Neural cell (in vitro differentiated cells): ENCODE measurements at regions not wholly inside any gene's neighbourhood (a gene's known extent, or its start where the extent isn't known, plus 50 kb on each side); places are given as distances from the start of the nearest gene placed in this dataset.

ENCODE experiments used
- H2AFZ ChIP-seq: fragments of 200-600, 300-800 bp; sonication (generic), shearing (Covaris generic); 2 replicates; pipeline ENCODE4 v1.6.0; 2014; ENCODE audit warnings: low read depth, mild to moderate bottlenecking, antibody characterized with exemption, low read length, moderate library complexity
- H3F3A ChIP-seq: fragments of 200-600 bp; shearing (Covaris generic); 2 replicates; pipeline ENCODE4 v1.6.1; 2016; ENCODE audit warnings: mild to moderate bottlenecking, moderate library complexity, mixed read lengths, antibody characterized with exemption, low read length; ENCODE audit not compliant: insufficient read depth, poor library complexity, severe bottlenecking
- H3K27ac ChIP-seq: fragments of 200-600, 300-800 bp; sonication (generic), shearing (Covaris generic); 2 replicates; pipeline ENCODE4 v1.5.1; 2014; ENCODE audit warnings: mild to moderate bottlenecking, low read length, moderate library complexity
- H3K27me3 ChIP-seq: fragments of 300-800, 200-600 bp; sonication (generic), shearing (Covaris generic); 2 replicates; pipeline ENCODE4 v1.6.0; 2014; ENCODE audit warnings: mild to moderate bottlenecking, low read depth, low read length, moderate library complexity; ENCODE audit not compliant: insufficient read depth
- H3K36me3 ChIP-seq: fragments of 300-800, 200-600 bp; sonication (generic), shearing (Covaris generic); 2 replicates; pipeline ENCODE4 v1.5.1; 2014; ENCODE audit warnings: mild to moderate bottlenecking, antibody characterized with exemption, low read length, moderate library complexity; ENCODE audit not compliant: insufficient read depth
- H3K4me2 ChIP-seq: fragments of 300-800, 200-600 bp; sonication (generic), shearing (Covaris generic); 2 replicates; pipeline ENCODE4 v1.6.0; 2014; ENCODE audit warnings: mild to moderate bottlenecking, low read length
- H3K4me3 ChIP-seq: fragments of 300-800, 200-600 bp; sonication (generic), shearing (Covaris generic); 2 replicates; pipeline ENCODE4 v1.5.1; 2014; ENCODE audit warnings: mild to moderate bottlenecking, low read length, moderate library complexity
- H3K79me2 ChIP-seq: fragments of 200-600 bp; shearing (Covaris generic); replicated peaks from 2 replicates; pipeline ENCODE4 v1.6.0; 2014; ENCODE audit warnings: mild to moderate bottlenecking, low read length, moderate library complexity; ENCODE audit not compliant: insufficient read depth
- H3K9ac ChIP-seq: fragments of 300-800, 200-600 bp; sonication (generic), shearing (Covaris generic); 2 replicates; pipeline ENCODE4 v1.6.1; 2016; ENCODE audit warnings: mild to moderate bottlenecking, low read length, mixed read lengths
- H3K9me2 ChIP-seq: fragments of 200-600 bp; shearing (Covaris generic); 2 replicates; pipeline ENCODE4 v1.6.1; 2016; ENCODE audit warnings: mild to moderate bottlenecking, low read length, mixed read lengths; ENCODE audit not compliant: insufficient read depth
- H3K9me3 ChIP-seq: fragments of 200-600, 300-800 bp; sonication (generic), shearing (Covaris generic); 2 replicates; pipeline ENCODE4 v1.6.1; 2016; ENCODE audit warnings: mild to moderate bottlenecking, mixed run types, low read length, moderate library complexity, mixed read lengths
- H4K20me1 ChIP-seq: fragments of 200-600 bp; shearing (Covaris generic); 2 replicates; pipeline ENCODE4 v1.6.1; 2016; ENCODE audit warnings: mild to moderate bottlenecking, mixed run types; ENCODE audit not compliant: insufficient read depth
- EP300 ChIP-seq: fragments of 450-650 bp; conservative IDR thresholded peaks from 2 replicates; pipeline ENCODE4 v1.6.1; 2014; ENCODE audit warnings: antibody characterized with exemption, mild to moderate bottlenecking, moderate library complexity; ENCODE audit not compliant: poor library complexity, severe bottlenecking
- EZH2 ChIP-seq: fragments of 200-600, 300-800 bp; shearing (Covaris generic), sonication (generic); IDR thresholded peaks from 2 replicates; pipeline ENCODE4 v1.6.1; 2014; ENCODE audit warnings: antibody characterized with exemption, low read length, borderline replicate concordance, mild to moderate bottlenecking; ENCODE audit not compliant: insufficient read depth, poor library complexity, severe bottlenecking
- MXI1 ChIP-seq: fragments of 450-650 bp; conservative IDR thresholded peaks from 2 replicates; pipeline ENCODE4 v1.6.1; 2014; ENCODE audit warnings: antibody characterized with exemption, mild to moderate bottlenecking; ENCODE audit not compliant: poor library complexity, severe bottlenecking
- POLR2AphosphoS5 ChIP-seq: IDR thresholded peaks from 2 replicates; pipeline ENCODE4 v1.6.1; 2012
- RAD21 ChIP-seq: fragments of 450-650 bp; conservative IDR thresholded peaks from 2 replicates; pipeline ENCODE4 v1.6.1; 2014; ENCODE audit warnings: antibody characterized with exemption, mild to moderate bottlenecking, moderate library complexity
- REST ChIP-seq: IDR thresholded peaks from 2 replicates; pipeline ENCODE4 v1.6.1; 2012; ENCODE audit warnings: borderline replicate concordance
- SMC3 ChIP-seq: fragments of 450-650 bp; conservative IDR thresholded peaks from 2 replicates; pipeline ENCODE4 v1.6.1; 2014; ENCODE audit warnings: antibody characterized with exemption, mild to moderate bottlenecking, moderate library complexity; ENCODE audit not compliant: poor library complexity
- TAF1 ChIP-seq: IDR thresholded peaks from 2 replicates; pipeline ENCODE4 v1.6.1; 2012; ENCODE audit warnings: low read depth
- TF ChIP-seq, protein P1 (sequence below): fragments of 450-650 bp; IDR thresholded peaks from 2 replicates; pipeline ENCODE4 v1.5.1; 2014; ENCODE audit warnings: antibody characterized with exemption, mild to moderate bottlenecking, moderate library complexity; ENCODE audit not compliant: poor library complexity, severe bottlenecking

DNA sequence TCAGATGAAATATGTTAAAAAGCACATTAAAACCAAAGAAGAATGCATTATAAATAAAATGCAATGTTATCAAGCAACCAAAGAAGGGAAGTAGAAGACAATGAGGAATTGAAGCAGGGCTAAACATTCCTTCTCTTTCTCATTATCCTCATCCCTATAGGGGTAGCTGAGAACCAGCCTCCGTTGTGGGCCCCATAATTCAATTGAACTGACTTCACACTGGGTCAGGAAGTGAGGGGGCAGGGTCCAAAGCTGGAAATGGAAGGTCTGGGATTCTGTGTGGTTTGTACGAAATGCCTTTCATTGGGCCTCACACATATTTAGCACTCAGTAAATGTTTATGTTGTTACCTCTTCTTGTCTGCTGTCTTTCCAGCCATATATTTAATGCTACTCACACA is 220.4 kb upstream of the CD180 start:
- Histone ChIP-seq H3K9me2 (no peaks in the 10 kb centered on the region), H4K20me1 (no peaks in the 10 kb centered on the region), H3F3A (no peaks in the 10 kb centered on the region), H2AFZ (no peak overlapping the region), H3K27me3 (no peaks in the 10 kb centered on the region), H3K4me2 (no peak overlapping the region), H3K9me3 (no peaks in the 10 kb centered on the region), H3K9ac (no peak overlapping the region), H3K4me3 (no peak overlapping the region), H3K27ac (no peak overlapping the region), H3K79me2 (no peaks in the 10 kb centered on the region), H3K36me3 (no peaks in the 10 kb centered on the region)
- TF ChIP-seq MXI1: no peak
- TF ChIP-seq, protein P1, sequence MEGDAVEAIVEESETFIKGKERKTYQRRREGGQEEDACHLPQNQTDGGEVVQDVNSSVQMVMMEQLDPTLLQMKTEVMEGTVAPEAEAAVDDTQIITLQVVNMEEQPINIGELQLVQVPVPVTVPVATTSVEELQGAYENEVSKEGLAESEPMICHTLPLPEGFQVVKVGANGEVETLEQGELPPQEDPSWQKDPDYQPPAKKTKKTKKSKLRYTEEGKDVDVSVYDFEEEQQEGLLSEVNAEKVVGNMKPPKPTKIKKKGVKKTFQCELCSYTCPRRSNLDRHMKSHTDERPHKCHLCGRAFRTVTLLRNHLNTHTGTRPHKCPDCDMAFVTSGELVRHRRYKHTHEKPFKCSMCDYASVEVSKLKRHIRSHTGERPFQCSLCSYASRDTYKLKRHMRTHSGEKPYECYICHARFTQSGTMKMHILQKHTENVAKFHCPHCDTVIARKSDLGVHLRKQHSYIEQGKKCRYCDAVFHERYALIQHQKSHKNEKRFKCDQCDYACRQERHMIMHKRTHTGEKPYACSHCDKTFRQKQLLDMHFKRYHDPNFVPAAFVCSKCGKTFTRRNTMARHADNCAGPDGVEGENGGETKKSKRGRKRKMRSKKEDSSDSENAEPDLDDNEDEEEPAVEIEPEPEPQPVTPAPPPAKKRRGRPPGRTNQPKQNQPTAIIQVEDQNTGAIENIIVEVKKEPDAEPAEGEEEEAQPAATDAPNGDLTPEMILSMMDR: no peak
- TF ChIP-seq TAF1: no peak
- TF ChIP-seq EP300: no peak
- TF ChIP-seq REST: no peak
- no peak for TF ChIP-seq POLR2AphosphoS5
- no peak for TF ChIP-seq RAD21
- TF ChIP-seq EZH2: no peak
- no peak for TF ChIP-seq SMC3

- no peak for TF ChIP-seq RAD21
- no peak for TF ChIP-seq EZH2
- no peak for TF ChIP-seq REST
- TF ChIP-seq, protein P1: no peak
- TF ChIP-seq POLR2AphosphoS5: no peak
- no peak for TF ChIP-seq TAF1
- no peak for TF ChIP-seq EP300
- no peak for TF ChIP-seq SMC3
- no peak overlapping the region for H3K27ac ChIP-seq
- no peaks in the 10 kb centered on the region for H3K27me3 ChIP-seq
- no peak overlapping the region for H2AFZ ChIP-seq
- no peak overlapping the region for H3K4me2 ChIP-seq
- H3K9me3 ChIP-seq: no peaks in the 10 kb centered on the region
- no peak overlapping the region for H3K9ac ChIP-seq
- H3F3A ChIP-seq: no peaks in the 10 kb centered on the region
- H4K20me1 ChIP-seq: no peaks in the 10 kb centered on the region
- no peaks in the 10 kb centered on the region for H3K36me3 ChIP-seq
- no peaks in the 10 kb centered on the region for H3K79me2 ChIP-seq
- no peaks in the 10 kb centered on the region for H3K9me2 ChIP-seq
- H3K4me3 ChIP-seq: no peak overlapping the region
These were observed 219.7 kb upstream of the CD180 start for GRCh38 chr5:67416133-67416937.
